Suprapubic skin (tissue), 4 donors: ENCODE measurements at regions not wholly inside any gene's neighbourhood (a gene's known extent, or its start where the extent isn't known, plus 50 kb on each side); places are given as distances from the start of the nearest gene placed in this dataset.

ENCODE experiments used
- DNase-seq, 2 donors: peaks; one replicate each; pipeline ENCODE4 v3.0.0-alpha.2; 2019; ENCODE audit warnings: low spot score in 2 of 2
- H3K27ac ChIP-seq: fragments of 200-600 bp; sonication (generic); one replicate; pipeline ENCODE4 v1.5.1; 2019
- H3K27me3 ChIP-seq: fragments of 200-600 bp; sonication (generic); one replicate; pipeline ENCODE4 v1.5.1; 2019
- H3K36me3 ChIP-seq: fragments of 200-600 bp; sonication (generic); one replicate; pipeline ENCODE4 v1.5.1; 2019
- H3K4me1 ChIP-seq: fragments of 200-600 bp; sonication (generic); one replicate; pipeline ENCODE4 v1.5.1; 2019
- H3K4me3 ChIP-seq: fragments of 200-600 bp; sonication (generic); one replicate; pipeline ENCODE4 v1.5.1; 2019; ENCODE audit warnings: mild to moderate bottlenecking
- H3K9me3 ChIP-seq: fragments of 200-600 bp; sonication (generic); one replicate; pipeline ENCODE4 v1.5.1; 2019
- EP300 ChIP-seq: sonication (generic); formaldehyde crosslinking; IDR thresholded peaks from one replicate; pipeline ENCODE4 v1.6.1; 2017; ENCODE audit warnings: antibody characterized with exemption
- POLR2A ChIP-seq, 2 donors: fragments of 450-650 bp; IDR thresholded peaks; one replicate each; pipeline ENCODE4 v1.6.1; 2017; ENCODE audit warnings: antibody characterized with exemption in 2 of 2, mild to moderate bottlenecking in 2 of 2, moderate library complexity in 2 of 2
- POLR2AphosphoS5 ChIP-seq, 3 donors: sonication (generic); formaldehyde crosslinking; IDR thresholded peaks; one replicate each; pipeline ENCODE4 v1.6.1; 2017; ENCODE audit warnings: antibody characterized with exemption in 3 of 3
- WGBS: methylation state at CpG from one replicate; pipeline ENCODE4 v1.1.5; 2018; 5-methylcytosine and 5-hydroxymethylcytosine counted together
- TF ChIP-seq, protein P1 (sequence below), 2 donors: fragments of 200-600 bp in 1 of 2; fragments of 450-650 bp in 1 of 2; sonication (generic) in 1 of 2; IDR thresholded peaks; one replicate each; pipeline ENCODE4 v1.5.1; 2016 to 2019; ENCODE audit warnings: antibody characterized with exemption in 2 of 2, mild to moderate bottlenecking in 1 of 2, moderate library complexity in 1 of 2

DNA sequence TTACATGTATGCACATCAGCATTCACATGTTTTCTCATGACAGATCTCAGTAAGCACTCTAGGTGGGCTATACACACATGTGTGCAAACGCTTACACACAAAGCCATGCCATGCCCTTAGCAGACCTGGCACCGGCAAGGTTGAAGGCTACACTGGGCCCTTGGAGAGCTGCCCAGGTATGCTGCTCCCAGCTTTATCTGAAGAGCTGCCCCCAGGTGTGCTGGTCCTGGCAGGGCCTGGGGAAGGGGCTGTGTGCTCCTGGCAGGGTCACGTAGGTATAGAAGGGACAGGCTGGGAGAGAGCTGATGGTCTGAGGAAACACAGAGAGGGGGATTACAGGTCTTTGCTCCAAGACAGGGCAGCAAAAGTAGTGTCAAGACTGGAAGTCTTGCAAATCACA is 146.7 kb upstream of the VANGL1 start:
- H3K27ac ChIP-seq, result no peak overlapping the region
- H3K36me3 ChIP-seq, result no peaks in the 10 kb centered on the region
- WGBS, result 97% methylated on average over 3 of the region's 3 CpGs
- no peaks in the 10 kb centered on the region for H3K27me3 ChIP-seq
- no peak for DNase-seq
- H3K4me3 ChIP-seq, result no peak overlapping the region
- no peak for TF ChIP-seq EP300
- TF ChIP-seq, protein P1, sequence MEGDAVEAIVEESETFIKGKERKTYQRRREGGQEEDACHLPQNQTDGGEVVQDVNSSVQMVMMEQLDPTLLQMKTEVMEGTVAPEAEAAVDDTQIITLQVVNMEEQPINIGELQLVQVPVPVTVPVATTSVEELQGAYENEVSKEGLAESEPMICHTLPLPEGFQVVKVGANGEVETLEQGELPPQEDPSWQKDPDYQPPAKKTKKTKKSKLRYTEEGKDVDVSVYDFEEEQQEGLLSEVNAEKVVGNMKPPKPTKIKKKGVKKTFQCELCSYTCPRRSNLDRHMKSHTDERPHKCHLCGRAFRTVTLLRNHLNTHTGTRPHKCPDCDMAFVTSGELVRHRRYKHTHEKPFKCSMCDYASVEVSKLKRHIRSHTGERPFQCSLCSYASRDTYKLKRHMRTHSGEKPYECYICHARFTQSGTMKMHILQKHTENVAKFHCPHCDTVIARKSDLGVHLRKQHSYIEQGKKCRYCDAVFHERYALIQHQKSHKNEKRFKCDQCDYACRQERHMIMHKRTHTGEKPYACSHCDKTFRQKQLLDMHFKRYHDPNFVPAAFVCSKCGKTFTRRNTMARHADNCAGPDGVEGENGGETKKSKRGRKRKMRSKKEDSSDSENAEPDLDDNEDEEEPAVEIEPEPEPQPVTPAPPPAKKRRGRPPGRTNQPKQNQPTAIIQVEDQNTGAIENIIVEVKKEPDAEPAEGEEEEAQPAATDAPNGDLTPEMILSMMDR (IDR thresholded peaks at IDR 0.05), result no peak
- no peak for TF ChIP-seq POLR2AphosphoS5 (IDR thresholded peaks at IDR 0.05)
- no peaks in the 10 kb centered on the region for H3K9me3 ChIP-seq
- H3K4me1 ChIP-seq, result no peaks in the 10 kb centered on the region

DNA sequence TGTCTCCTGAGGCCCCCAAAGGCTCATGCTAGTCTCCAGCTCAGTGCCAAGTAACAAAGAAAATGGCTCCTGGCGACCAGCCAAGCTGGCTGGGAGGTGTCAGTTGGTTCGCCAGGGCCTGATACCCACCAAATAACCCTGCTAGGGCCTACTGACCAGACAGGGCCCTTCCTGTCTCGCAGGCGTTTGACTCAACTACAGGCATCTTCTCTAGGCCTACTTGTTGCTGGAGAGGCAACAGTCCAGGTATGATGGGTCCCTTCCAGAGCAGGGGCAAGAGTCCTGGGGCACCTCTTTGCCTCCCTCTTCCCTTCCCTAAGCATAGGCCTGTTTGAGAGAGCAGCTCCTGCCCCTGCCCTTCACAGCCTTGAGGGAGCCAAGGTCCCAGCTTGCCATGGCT is 147.9 kb upstream of the VANGL1 start:
- H3K27me3 ChIP-seq, result no peaks in the 10 kb centered on the region
- H3K36me3 ChIP-seq, result no peaks in the 10 kb centered on the region
- no peaks in the 10 kb centered on the region for H3K9me3 ChIP-seq
- H3K4me1 ChIP-seq, result no peaks in the 10 kb centered on the region
- WGBS, result 85% methylated on average over 4 of the region's 4 CpGs
- no peak overlapping the region for H3K4me3 ChIP-seq
- H3K27ac ChIP-seq, result no peak overlapping the region
- TF ChIP-seq EP300, result no peak
- no peak for DNase-seq

DNA sequence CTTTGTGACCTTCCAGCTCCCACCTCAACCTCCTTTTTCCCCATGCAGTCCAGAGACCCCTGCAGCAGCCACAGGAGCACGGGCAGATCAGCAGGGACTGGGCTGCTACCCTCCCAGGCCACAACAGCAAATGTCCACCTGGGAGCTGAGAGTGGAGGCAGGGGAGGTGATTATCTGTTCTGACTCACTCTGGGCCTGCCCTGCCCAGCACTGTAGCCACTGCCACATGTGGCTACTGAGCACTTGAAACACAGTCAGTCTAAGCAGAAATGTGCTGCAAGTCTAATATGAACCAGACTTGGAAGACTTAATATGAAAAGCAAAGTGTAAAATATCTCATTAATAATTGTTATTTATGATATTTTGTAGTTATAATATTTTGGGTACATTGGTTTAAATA is 148.9 kb upstream of the VANGL1 start:
- WGBS, result 75% methylated on average over 1 of the region's 1 CpG
- H3K27ac ChIP-seq, result no peak overlapping the region
- DNase-seq, result no peak
- no peaks in the 10 kb centered on the region for H3K27me3 ChIP-seq
- H3K4me1 ChIP-seq, result no peaks in the 10 kb centered on the region
- no peaks in the 10 kb centered on the region for H3K36me3 ChIP-seq
- no peaks in the 10 kb centered on the region for H3K9me3 ChIP-seq
- TF ChIP-seq, protein P1 (IDR thresholded peaks at IDR 0.05), result no peak
- no peak for TF ChIP-seq EP300
- no peak for TF ChIP-seq POLR2AphosphoS5 (IDR thresholded peaks at IDR 0.05)
- no peak for TF ChIP-seq POLR2A (IDR thresholded peaks at IDR 0.05)
- H3K4me3 ChIP-seq, result no peak overlapping the region

DNA sequence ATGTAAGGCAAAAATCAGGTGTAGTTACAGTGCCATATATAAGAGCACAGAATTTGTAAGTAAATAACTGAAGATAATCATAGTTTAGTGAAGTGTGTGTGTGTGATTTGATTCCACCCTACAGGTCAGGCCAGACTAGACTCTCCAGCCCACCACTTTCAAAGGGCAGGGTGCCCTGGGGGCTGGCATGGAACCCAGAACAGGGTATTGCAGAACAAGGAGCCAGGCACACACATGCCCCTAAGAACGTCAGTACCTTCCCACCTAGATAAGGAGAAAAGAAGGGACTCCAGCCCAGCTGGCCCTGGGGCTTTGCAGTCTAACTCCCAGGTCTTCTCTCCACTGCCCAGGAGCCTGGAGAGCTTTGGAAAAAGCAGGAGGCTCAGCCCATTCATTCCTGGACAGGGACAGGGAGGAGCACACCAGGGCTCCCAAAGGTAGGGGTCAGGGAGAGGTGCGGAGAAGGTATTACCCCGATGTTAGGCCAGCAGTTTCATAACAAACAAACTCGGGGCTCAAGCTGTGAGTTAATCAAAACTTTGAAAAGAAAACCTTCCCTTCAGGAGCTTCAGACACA is 149.7 kb upstream of the VANGL1 start:
- TF ChIP-seq POLR2AphosphoS5 (IDR thresholded peaks at IDR 0.05), result no peak
- no peak for TF ChIP-seq POLR2A (IDR thresholded peaks at IDR 0.05)
- TF ChIP-seq, protein P1 (IDR thresholded peaks at IDR 0.05), result no peak
- no peak for TF ChIP-seq EP300
- H3K4me1 ChIP-seq, result no peaks in the 10 kb centered on the region
- WGBS, result 72% methylated on average over 4 of the region's 4 CpGs
- H3K9me3 ChIP-seq, result no peaks in the 10 kb centered on the region
- H3K27me3 ChIP-seq, result no peaks in the 10 kb centered on the region
- DNase-seq, result no peak
- H3K27ac ChIP-seq, result no peak overlapping the region
- H3K4me3 ChIP-seq, result no peak overlapping the region
- H3K36me3 ChIP-seq, result no peaks in the 10 kb centered on the region

DNA sequence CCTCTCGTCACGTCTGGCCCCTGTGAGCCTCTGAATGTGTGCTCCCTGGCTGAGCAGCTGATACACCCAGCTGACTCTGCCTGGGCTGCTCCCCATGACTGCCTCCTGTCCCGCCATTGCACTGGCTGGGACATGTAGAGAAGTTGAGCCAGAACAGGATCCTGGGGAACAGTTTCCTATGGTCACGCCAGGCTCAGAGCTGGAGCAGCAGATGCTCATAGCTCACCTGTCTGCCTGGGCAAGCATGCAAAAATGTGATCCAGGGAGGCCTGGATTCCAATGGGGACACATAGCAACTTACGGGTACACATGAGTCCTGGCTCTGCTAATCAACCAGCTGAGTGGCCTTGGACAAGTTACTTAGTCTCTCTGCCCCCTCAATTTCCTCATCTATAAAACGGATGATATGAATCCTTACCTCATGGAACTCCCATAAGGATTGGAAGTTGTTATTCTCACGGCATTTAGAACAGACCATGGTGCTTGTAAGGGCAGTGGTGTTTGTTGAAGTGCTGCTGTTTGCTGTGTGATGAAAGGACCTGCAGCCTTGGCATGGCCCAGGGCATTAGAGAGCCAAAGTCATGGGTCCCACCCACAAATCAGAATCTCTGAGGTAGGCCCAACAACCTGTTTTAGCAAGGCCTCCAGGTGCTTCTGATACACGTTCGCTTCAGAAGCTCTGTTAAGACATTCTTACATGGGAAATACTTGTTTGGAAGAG is 150.3 kb upstream of the VANGL1 start:
- Histone ChIP-seq H3K9me3 (no peaks in the 10 kb centered on the region), H3K36me3 (no peaks in the 10 kb centered on the region), H3K27ac (no peak overlapping the region), H3K4me1 (no peaks in the 10 kb centered on the region), H3K4me3 (no peak overlapping the region), H3K27me3 (no peaks in the 10 kb centered on the region)
- WGBS, result 65% methylated on average over 9 of the region's 9 CpGs
- TF ChIP-seq, protein P1 (IDR thresholded peaks at IDR 0.05), result no peak
- TF ChIP-seq POLR2AphosphoS5 (IDR thresholded peaks at IDR 0.05) (no peak), POLR2A (IDR thresholded peaks at IDR 0.05) (no peak), EP300 (no peak)
- no peak for DNase-seq
